OCI-LY1 (cell line): ENCODE measurements at regions not wholly inside any gene's neighbourhood (a gene's known extent, or its start where the extent isn't known, plus 50 kb on each side); places are given as distances from the start of the nearest gene placed in this dataset.

ENCODE experiments used
- CTCF ChIP-seq: fragments of 200-600 bp; sonication (generic), shearing (Covaris generic); IDR thresholded peaks from 2 replicates; pipeline ENCODE4 v1.5.1; 2017; ENCODE audit warnings: mild to moderate bottlenecking, antibody characterized with exemption, low read length, moderate library complexity, mixed read lengths
- EZH2 ChIP-seq: fragments of 200-600 bp; sonication (generic), shearing (Covaris generic); IDR thresholded peaks from 2 replicates; pipeline ENCODE4 v1.8.0; 2017; ENCODE audit warnings: borderline replicate concordance, mixed run types, mild to moderate bottlenecking, antibody characterized with exemption, low read length, moderate library complexity, mixed read lengths

GRCh38 chr2:177020524-177021119, 192.0 kb upstream of the HNRNPA3 start:
- TF ChIP-seq CTCF (no peak), EZH2 (no peak)
